OCI-LY1 (cell line): ENCODE measurements at regions not wholly inside any gene's neighbourhood (a gene's known extent, or its start where the extent isn't known, plus 50 kb on each side); places are given as distances from the start of the nearest gene placed in this dataset.

ENCODE experiments used
- H2AFZ ChIP-seq: fragments of 200-600 bp; sonication (generic), shearing (Covaris generic); 2 replicates; pipeline ENCODE4 v1.6.0; 2014; ENCODE audit warnings: antibody characterized with exemption, mild to moderate bottlenecking, low read length
- H3F3A ChIP-seq: fragments of 200-600 bp; sonication (generic), shearing (Covaris generic); 2 replicates; pipeline ENCODE4 v1.6.0; 2014; ENCODE audit warnings: mild to moderate bottlenecking, antibody characterized with exemption, low read length, moderate library complexity; ENCODE audit not compliant: insufficient read depth
- H3K27ac ChIP-seq: fragments of 200-600 bp; sonication (generic); 2 replicates; pipeline ENCODE4 v1.5.1; 2014; ENCODE audit warnings: low read length, mixed run types, mild to moderate bottlenecking, low read depth; ENCODE audit not compliant: poor library complexity, severe bottlenecking
- H3K27me3 ChIP-seq: fragments of 200-600 bp; sonication (generic); 2 replicates; pipeline ENCODE4 v1.6.0; 2014; ENCODE audit warnings: antibody characterized with exemption, mild to moderate bottlenecking, low read length, moderate library complexity; ENCODE audit not compliant: insufficient read depth
- H3K36me3 ChIP-seq: fragments of 200-600 bp; sonication (generic); 2 replicates; pipeline ENCODE4 v1.6.1; 2014; ENCODE audit warnings: mild to moderate bottlenecking, antibody characterized with exemption, low read length, moderate library complexity, mixed read lengths; ENCODE audit not compliant: insufficient read depth
- H3K4me1 ChIP-seq: fragments of 200-600 bp; sonication (generic); 2 replicates; pipeline ENCODE4 v1.5.1; 2014; ENCODE audit warnings: mild to moderate bottlenecking, low read length, moderate library complexity; ENCODE audit not compliant: insufficient read depth, severe bottlenecking
- H3K4me2 ChIP-seq: fragments of 200-600 bp; sonication (generic), shearing (Covaris generic); 2 replicates; pipeline ENCODE4 v1.6.1; 2014; ENCODE audit warnings: low read length
- H3K4me3 ChIP-seq: fragments of 200-600 bp; sonication (generic); 2 replicates; pipeline ENCODE4 v1.5.1; 2014; ENCODE audit warnings: low read length, low read depth, mild to moderate bottlenecking, mixed read lengths; ENCODE audit not compliant: poor library complexity, severe bottlenecking
- H3K79me2 ChIP-seq: fragments of 200-600 bp; shearing (Covaris generic); 2 replicates; pipeline ENCODE4 v1.6.1; 2016; ENCODE audit warnings: mixed run types, low read length, mixed read lengths; ENCODE audit not compliant: insufficient read depth
- H3K9ac ChIP-seq: fragments of 200-600 bp; sonication (generic), shearing (Covaris generic); 2 replicates; pipeline ENCODE4 v1.6.1; 2014; ENCODE audit warnings: mild to moderate bottlenecking, low read length, mixed read lengths
- H3K9me2 ChIP-seq: fragments of 200-600 bp; sonication (generic), shearing (Covaris generic); 2 replicates; pipeline ENCODE4 v1.6.1; 2014; ENCODE audit warnings: low read depth, mild to moderate bottlenecking, low read length, mixed read lengths
- H3K9me3 ChIP-seq: fragments of 200-600 bp; shearing (Covaris generic); 2 replicates; pipeline ENCODE4 v1.6.1; 2014; ENCODE audit warnings: low read length, mixed read lengths
- H4K20me1 ChIP-seq: fragments of 200-600 bp; sonication (generic), shearing (Covaris generic); 2 replicates; pipeline ENCODE4 v1.6.0; 2016; ENCODE audit warnings: mild to moderate bottlenecking, low read length; ENCODE audit not compliant: insufficient read depth
- EZH2 ChIP-seq: fragments of 200-600 bp; sonication (generic), shearing (Covaris generic); IDR thresholded peaks from 2 replicates; pipeline ENCODE4 v1.8.0; 2017; ENCODE audit warnings: borderline replicate concordance, mixed run types, mild to moderate bottlenecking, antibody characterized with exemption, low read length, moderate library complexity, mixed read lengths
- TF ChIP-seq, protein P1 (sequence below): fragments of 200-600 bp; sonication (generic), shearing (Covaris generic); IDR thresholded peaks from 2 replicates; pipeline ENCODE4 v1.5.1; 2017; ENCODE audit warnings: mild to moderate bottlenecking, antibody characterized with exemption, low read length, moderate library complexity, mixed read lengths

GRCh38 chr2:41187376-41188122 is 735.7 kb upstream of the SLC8A1 start:
- Histone ChIP-seq H3K4me2 (no peak overlapping the region), H3K27me3 (no peaks in the 10 kb centered on the region)
- no peak for TF ChIP-seq EZH2
- TF ChIP-seq, protein P1, sequence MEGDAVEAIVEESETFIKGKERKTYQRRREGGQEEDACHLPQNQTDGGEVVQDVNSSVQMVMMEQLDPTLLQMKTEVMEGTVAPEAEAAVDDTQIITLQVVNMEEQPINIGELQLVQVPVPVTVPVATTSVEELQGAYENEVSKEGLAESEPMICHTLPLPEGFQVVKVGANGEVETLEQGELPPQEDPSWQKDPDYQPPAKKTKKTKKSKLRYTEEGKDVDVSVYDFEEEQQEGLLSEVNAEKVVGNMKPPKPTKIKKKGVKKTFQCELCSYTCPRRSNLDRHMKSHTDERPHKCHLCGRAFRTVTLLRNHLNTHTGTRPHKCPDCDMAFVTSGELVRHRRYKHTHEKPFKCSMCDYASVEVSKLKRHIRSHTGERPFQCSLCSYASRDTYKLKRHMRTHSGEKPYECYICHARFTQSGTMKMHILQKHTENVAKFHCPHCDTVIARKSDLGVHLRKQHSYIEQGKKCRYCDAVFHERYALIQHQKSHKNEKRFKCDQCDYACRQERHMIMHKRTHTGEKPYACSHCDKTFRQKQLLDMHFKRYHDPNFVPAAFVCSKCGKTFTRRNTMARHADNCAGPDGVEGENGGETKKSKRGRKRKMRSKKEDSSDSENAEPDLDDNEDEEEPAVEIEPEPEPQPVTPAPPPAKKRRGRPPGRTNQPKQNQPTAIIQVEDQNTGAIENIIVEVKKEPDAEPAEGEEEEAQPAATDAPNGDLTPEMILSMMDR: no peak

DNA sequence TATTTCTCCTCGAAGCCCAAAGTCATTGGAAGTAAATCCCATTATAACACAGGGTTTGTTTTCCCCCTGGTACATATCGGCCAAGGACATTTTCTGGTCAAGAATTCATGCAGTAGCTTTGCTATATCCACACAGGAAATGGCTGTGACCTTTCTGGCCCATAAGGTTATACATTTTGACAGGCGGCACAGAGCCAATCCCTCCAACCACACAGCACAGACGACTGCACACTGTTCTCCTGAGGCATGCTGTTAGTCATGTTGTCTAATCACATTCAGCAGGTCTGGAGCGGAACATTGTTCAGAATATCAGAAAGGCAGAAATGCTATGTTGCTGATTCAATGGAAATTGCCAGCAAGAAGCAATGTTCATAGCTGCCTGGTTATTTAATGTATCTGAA is 742.3 kb upstream of the SLC8A1 start:
- no peak overlapping the region for H3K4me2 ChIP-seq
- H3F3A ChIP-seq: no peaks in the 10 kb centered on the region
- H3K4me3 ChIP-seq: no peak overlapping the region
- H3K9me2 ChIP-seq: no peaks in the 10 kb centered on the region
- H4K20me1 ChIP-seq: no peaks in the 10 kb centered on the region
- no peaks in the 10 kb centered on the region for H3K9me3 ChIP-seq
- no peaks in the 10 kb centered on the region for H3K36me3 ChIP-seq
- no peak overlapping the region for H2AFZ ChIP-seq
- H3K9ac ChIP-seq: no peak overlapping the region
- H3K27me3 ChIP-seq: no peaks in the 10 kb centered on the region
- no peaks in the 10 kb centered on the region for H3K4me1 ChIP-seq
- H3K79me2 ChIP-seq: no peaks in the 10 kb centered on the region
- no peak overlapping the region for H3K27ac ChIP-seq
- no peak for TF ChIP-seq EZH2
- TF ChIP-seq, protein P1: no peak

More at GRCh38 chr2:41187376-41188122, 735.7 kb upstream of the SLC8A1 start:
- H3K4me3 ChIP-seq: no peak overlapping the region
- no peaks in the 10 kb centered on the region for H3K79me2 ChIP-seq
- H3K9me3 ChIP-seq: no peaks in the 10 kb centered on the region
- no peak overlapping the region for H2AFZ ChIP-seq
- H3K27ac ChIP-seq: no peak overlapping the region
- no peaks in the 10 kb centered on the region for H3F3A ChIP-seq
- H3K9ac ChIP-seq: no peak overlapping the region
- no peaks in the 10 kb centered on the region for H4K20me1 ChIP-seq
- H3K9me2 ChIP-seq: no peaks in the 10 kb centered on the region
- no peaks in the 10 kb centered on the region for H3K4me1 ChIP-seq
- H3K36me3 ChIP-seq: no peaks in the 10 kb centered on the region

GRCh38 chr2:41197781-41198180 is 745.9 kb upstream of the SLC8A1 start:
- no peaks in the 10 kb centered on the region for H3K36me3 ChIP-seq
- no peaks in the 10 kb centered on the region for H3F3A ChIP-seq
- H3K9me3 ChIP-seq: no peaks in the 10 kb centered on the region
- no peak overlapping the region for H3K27ac ChIP-seq
- no peaks in the 10 kb centered on the region for H4K20me1 ChIP-seq
- H3K4me3 ChIP-seq: no peak overlapping the region
- no peak overlapping the region for H2AFZ ChIP-seq
- no peak for TF ChIP-seq EZH2
- TF ChIP-seq, protein P1: no peak
- no peaks in the 10 kb centered on the region for H3K4me1 ChIP-seq
- no peak overlapping the region for H3K9ac ChIP-seq
- no peaks in the 10 kb centered on the region for H3K79me2 ChIP-seq
- H3K27me3 ChIP-seq: no peaks in the 10 kb centered on the region
- H3K4me2 ChIP-seq: no peak overlapping the region
- H3K9me2 ChIP-seq: no peaks in the 10 kb centered on the region
